MM.1S (cell line): ENCODE measurements at regions not wholly inside any gene's neighbourhood (a gene's known extent, or its start where the extent isn't known, plus 50 kb on each side); places are given as distances from the start of the nearest gene placed in this dataset.

ENCODE experiments used
- CTCF ChIP-seq: fragments of 300-600 bp; sonication (generic); IDR thresholded peaks from 2 replicates; pipeline ENCODE4 v1.5.1; 2016; ENCODE audit warnings: antibody characterized with exemption, low read length, mixed read lengths
- EZH2 ChIP-seq: fragments of 300-600 bp; sonication (generic); optimal IDR thresholded peaks from 2 replicates; pipeline ENCODE3; 2017; ENCODE audit warnings: low read depth, mild to moderate bottlenecking, antibody characterized with exemption, low read length, mixed read lengths

GRCh38 chr12:105477873-105478272 is 147.4 kb downstream of the C12orf75 start:
- TF ChIP-seq EZH2 (no peak), CTCF (no peak)
